Mesenchymal stem cell (in vitro differentiated cells and primary cell): ENCODE measurements at regions not wholly inside any gene's neighbourhood (a gene's known extent, or its start where the extent isn't known, plus 50 kb on each side); places are given as distances from the start of the nearest gene placed in this dataset.

ENCODE experiments used
- DNase-seq: peaks from one replicate; pipeline ENCODE4 v3.0.0-alpha.2; 2013
- H2AFZ ChIP-seq: one replicate; pipeline ENCODE4 v1.6.1; 2013; ENCODE audit warnings: low read depth, mild to moderate bottlenecking, control low read depth, inconsistent platforms, low read length, moderate library complexity
- H2AK5ac ChIP-seq: 2 replicates; pipeline ENCODE4 v1.6.1; 2013; ENCODE audit warnings: low read length, moderate library complexity, mild to moderate bottlenecking, inconsistent platforms; ENCODE audit not compliant: severe bottlenecking
- H2BK120ac ChIP-seq: one replicate; pipeline ENCODE4 v1.6.1; 2013; ENCODE audit warnings: low read depth, mild to moderate bottlenecking, inconsistent platforms, low read length, moderate library complexity
- H2BK12ac ChIP-seq, 2 experiments: one replicate each; pipeline ENCODE4 v1.6.1; 2013; ENCODE audit warnings: inconsistent platforms in 2 of 2, low read length in 2 of 2, mild to moderate bottlenecking in 2 of 2, moderate library complexity in 2 of 2, control low read depth in 1 of 2
- H2BK15ac ChIP-seq: one replicate; pipeline ENCODE4 v1.6.1; 2013; ENCODE audit warnings: mild to moderate bottlenecking, low read depth, inconsistent platforms; ENCODE audit not compliant: poor library complexity, severe bottlenecking
- H2BK5ac ChIP-seq: 2 replicates; pipeline ENCODE4 v1.6.1; 2013; ENCODE audit warnings: low read depth, mild to moderate bottlenecking, low read length, control low read depth, inconsistent platforms; ENCODE audit not compliant: poor library complexity, severe bottlenecking
- H3K14ac ChIP-seq, 2 experiments: one replicate each; pipeline ENCODE4 v1.6.1; 2013; ENCODE audit warnings: inconsistent platforms in 2 of 2, low read length in 2 of 2, control low read depth in 1 of 2, mild to moderate bottlenecking in 1 of 2, moderate library complexity in 1 of 2
- H3K18ac ChIP-seq, 2 experiments: one replicate each; pipeline ENCODE4 v1.6.1; 2013; ENCODE audit warnings: inconsistent platforms in 2 of 2, low read length in 2 of 2, control low read depth in 1 of 2, low read depth in 1 of 2, mild to moderate bottlenecking in 1 of 2
- H3K23ac ChIP-seq, 2 experiments: one replicate each; pipeline ENCODE4 v1.6.1; 2013; ENCODE audit warnings: inconsistent platforms in 2 of 2, low read length in 2 of 2, mild to moderate bottlenecking in 2 of 2, moderate library complexity in 2 of 2, control low read depth in 1 of 2
- H3K27ac ChIP-seq: 2 replicates; pipeline ENCODE4 v1.5.1; 2013; ENCODE audit warnings: mild to moderate bottlenecking, moderate library complexity, low read length, control low read depth, inconsistent platforms; ENCODE audit not compliant: poor library complexity, severe bottlenecking
- H3K27me3 ChIP-seq, 2 experiments: 2 replicates each; pipeline versions ENCODE4 v1.6.1 to v1.7.0; 2013; ENCODE audit warnings: low read length in 2 of 2, mild to moderate bottlenecking in 2 of 2, moderate library complexity in 2 of 2, control low read depth in 1 of 2, inconsistent platforms in 1 of 2; ENCODE audit not compliant: control insufficient read depth in 1 of 2, insufficient read depth in 1 of 2
- H3K36me3 ChIP-seq, 2 experiments: 2 replicates each; pipeline versions ENCODE4 v1.6.1 to v1.7.0; 2013; ENCODE audit warnings: low read length in 2 of 2, control low read depth in 1 of 2, inconsistent platforms in 1 of 2, low read depth in 1 of 2, mild to moderate bottlenecking in 1 of 2; ENCODE audit not compliant: insufficient read depth in 2 of 2, control insufficient read depth in 1 of 2
- H3K4ac ChIP-seq, 2 experiments: one replicate each; pipeline ENCODE4 v1.6.1; 2013; ENCODE audit warnings: inconsistent platforms in 2 of 2, low read length in 2 of 2, mild to moderate bottlenecking in 2 of 2, moderate library complexity in 2 of 2, control low read depth in 1 of 2, low read depth in 1 of 2
- H3K4me1 ChIP-seq: 2 replicates; pipeline ENCODE4 v1.6.1; 2013; ENCODE audit warnings: low read depth, low read length, control low read depth; ENCODE audit not compliant: control insufficient read depth, insufficient read depth
- H3K4me2 ChIP-seq: 2 replicates; pipeline ENCODE4 v1.6.1; 2013; ENCODE audit warnings: low read length, mild to moderate bottlenecking, inconsistent platforms; ENCODE audit not compliant: poor library complexity, severe bottlenecking
- H3K4me3 ChIP-seq, 2 experiments: 2 replicates each; pipeline versions ENCODE4 v1.5.1 to v1.7.0; 2013; ENCODE audit warnings: low read length in 2 of 2, mild to moderate bottlenecking in 2 of 2, control low read depth in 1 of 2, low read depth in 1 of 2; ENCODE audit not compliant: insufficient read depth in 1 of 2
- H3K79me1 ChIP-seq: replicated peaks from 2 replicates; pipeline ENCODE4 v1.6.1; 2013; ENCODE audit warnings: mild to moderate bottlenecking, control low read depth, low read length, inconsistent platforms; ENCODE audit not compliant: poor library complexity, severe bottlenecking
- H3K9ac ChIP-seq: 2 replicates; pipeline ENCODE4 v1.7.0; 2013; ENCODE audit warnings: mild to moderate bottlenecking, low read length, moderate library complexity
- H3K9me3 ChIP-seq: 2 replicates; pipeline ENCODE4 v1.7.0; 2013; ENCODE audit warnings: mild to moderate bottlenecking, low read length; ENCODE audit not compliant: control insufficient read depth
- H4K8ac ChIP-seq: one replicate; pipeline ENCODE4 v1.6.1; 2013; ENCODE audit warnings: inconsistent platforms, mild to moderate bottlenecking, low read length, moderate library complexity
- H4K91ac ChIP-seq: one replicate; pipeline ENCODE4 v1.6.1; 2013; ENCODE audit warnings: mild to moderate bottlenecking, low read length, inconsistent platforms
- WGBS: methylation state at CpG from one replicate; pipeline ENCODE4 v1.1.7; 2013; ENCODE audit warnings: mixed read lengths; 5-methylcytosine and 5-hydroxymethylcytosine counted together

DNA sequence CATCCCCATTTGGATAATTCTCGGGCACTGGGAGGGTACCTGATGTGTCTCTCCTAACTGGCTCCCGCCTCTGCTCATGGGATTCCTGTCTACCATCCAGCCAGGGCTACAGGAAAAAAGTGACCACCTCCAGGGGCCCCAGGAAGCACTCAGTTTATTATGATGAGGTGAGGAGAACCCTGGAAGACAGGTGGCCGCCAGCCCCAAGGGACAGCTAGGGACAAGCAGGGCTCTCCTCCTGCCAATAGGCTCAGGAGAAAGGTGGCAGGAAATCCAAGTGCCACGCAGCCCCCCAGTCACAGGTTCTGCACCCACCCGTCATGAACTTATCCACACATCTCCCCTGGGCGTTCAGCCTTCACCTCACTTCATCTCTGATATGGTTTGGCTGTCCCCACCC, 61.5 kb upstream of the ZNF354A start:
- no peak overlapping the region for H2BK120ac ChIP-seq
- peaks cover 7% of the 10 kb centered on the region for H3K4me1 ChIP-seq
- DNase-seq, result no peak
- H4K8ac ChIP-seq, result no peak overlapping the region
- no peak overlapping the region for H4K91ac ChIP-seq
- no peak overlapping the region for H2BK15ac ChIP-seq
- no peak overlapping the region for H3K23ac ChIP-seq
- H3K4ac ChIP-seq, result no peak overlapping the region
- H2AK5ac ChIP-seq, result no peak overlapping the region
- H3K4me2 ChIP-seq, result no peak overlapping the region
- H2BK5ac ChIP-seq, result no peak overlapping the region
- H2AFZ ChIP-seq, result no peak overlapping the region
- no peak overlapping the region for H3K27ac ChIP-seq
- no peak overlapping the region for H3K9ac ChIP-seq
- no peak overlapping the region for H3K18ac ChIP-seq
- no peak overlapping the region for H3K14ac ChIP-seq
- no peaks in the 10 kb centered on the region for H3K9me3 ChIP-seq
- H3K79me1 ChIP-seq, result no peaks in the 10 kb centered on the region
- H3K36me3 ChIP-seq, result no peaks in the 10 kb centered on the region
- 72% methylated on average over 6 of the region's 6 CpGs for WGBS
- no peak overlapping the region for H3K4me3 ChIP-seq
- H3K27me3 ChIP-seq, result no peaks in the 10 kb centered on the region
- no peak overlapping the region for H2BK12ac ChIP-seq

GRCh38 chr5:178790371-178790770, 59.9 kb upstream of the ZNF354A start:
- H4K8ac ChIP-seq, result no peak overlapping the region
- no peaks in the 10 kb centered on the region for H3K36me3 ChIP-seq
- H4K91ac ChIP-seq, result peak overlapping the region; percentile 37
- no peak overlapping the region for H2BK12ac ChIP-seq
- H3K4me3 ChIP-seq, result no peak overlapping the region
- H2BK120ac ChIP-seq, result no peak overlapping the region
- no peaks in the 10 kb centered on the region for H3K27me3 ChIP-seq
- no peak overlapping the region for H2BK15ac ChIP-seq
- H3K18ac ChIP-seq, result no peak overlapping the region
- H3K23ac ChIP-seq, result no peak overlapping the region
- no peak overlapping the region for H3K4ac ChIP-seq
- no peaks in the 10 kb centered on the region for H3K79me1 ChIP-seq
- peaks cover 13% of the 10 kb centered on the region for H3K4me1 ChIP-seq
- no peaks in the 10 kb centered on the region for H3K9me3 ChIP-seq
- H3K4me2 ChIP-seq, result no peak overlapping the region
- DNase-seq, result no peak
- no peak overlapping the region for H3K9ac ChIP-seq
- H2BK5ac ChIP-seq, result no peak overlapping the region
- no peak overlapping the region for H2AFZ ChIP-seq
- H2AK5ac ChIP-seq, result no peak overlapping the region
- H3K27ac ChIP-seq, result no peak overlapping the region
- no peak overlapping the region for H3K14ac ChIP-seq
- WGBS, result 83% methylated on average over 11 of the region's 11 CpGs

GRCh38 chr5:178788381-178789085, 58.1 kb upstream of the ZNF354A start:
- H2BK15ac ChIP-seq, result no peak overlapping the region
- H3K4me3 ChIP-seq, result no peak overlapping the region
- no peaks in the 10 kb centered on the region for H3K36me3 ChIP-seq
- H3K9me3 ChIP-seq, result no peaks in the 10 kb centered on the region
- no peak overlapping the region for H2BK120ac ChIP-seq
- H3K4me1 ChIP-seq, result peaks cover 12% of the 10 kb centered on the region
- no peak overlapping the region for H4K91ac ChIP-seq
- H3K18ac ChIP-seq, result no peak overlapping the region
- H3K4ac ChIP-seq, result no peak overlapping the region
- no peak overlapping the region for H2BK12ac ChIP-seq
- H3K27ac ChIP-seq, result no peak overlapping the region
- no peaks in the 10 kb centered on the region for H3K27me3 ChIP-seq
- WGBS, result 82% methylated on average over 21 of the region's 21 CpGs
- H3K4me2 ChIP-seq, result no peak overlapping the region
- H4K8ac ChIP-seq, result no peak overlapping the region
- no peak overlapping the region for H3K14ac ChIP-seq
- no peak overlapping the region for H2BK5ac ChIP-seq
- H3K79me1 ChIP-seq, result no peaks in the 10 kb centered on the region
- no peak overlapping the region for H2AFZ ChIP-seq
- no peak overlapping the region for H3K23ac ChIP-seq
- DNase-seq, result no peak
- H2AK5ac ChIP-seq, result no peak overlapping the region
- no peak overlapping the region for H3K9ac ChIP-seq

GRCh38 chr5:178787889-178788288, 57.4 kb upstream of the ZNF354A start:
- no peak overlapping the region for H2BK5ac ChIP-seq
- no peak overlapping the region for H4K91ac ChIP-seq
- H2BK120ac ChIP-seq, result no peak overlapping the region
- H3K4me3 ChIP-seq, result no peak overlapping the region
- H3K4ac ChIP-seq, result no peak overlapping the region
- no peak overlapping the region for H3K27ac ChIP-seq
- no peak overlapping the region for H3K9ac ChIP-seq
- H3K79me1 ChIP-seq, result no peaks in the 10 kb centered on the region
- H2BK15ac ChIP-seq, result no peak overlapping the region
- 76% methylated on average over 7 of the region's 9 CpGs for WGBS
- peaks cover 12% of the 10 kb centered on the region for H3K4me1 ChIP-seq
- no peaks in the 10 kb centered on the region for H3K36me3 ChIP-seq
- no peak overlapping the region for H3K23ac ChIP-seq
- H3K18ac ChIP-seq, result no peak overlapping the region
- H3K9me3 ChIP-seq, result no peaks in the 10 kb centered on the region
- no peak overlapping the region for H2BK12ac ChIP-seq
- H2AFZ ChIP-seq, result no peak overlapping the region
- no peaks in the 10 kb centered on the region for H3K27me3 ChIP-seq
- no peak overlapping the region for H2AK5ac ChIP-seq
- no peak for DNase-seq
- no peak overlapping the region for H3K4me2 ChIP-seq
- no peak overlapping the region for H4K8ac ChIP-seq
- no peak overlapping the region for H3K14ac ChIP-seq
